Activated CD8-positive, alpha-beta T cell treated with anti-CD3 and anti-CD28 coated beads for 36 hours (primary cell): ENCODE measurements at regions not wholly inside any gene's neighbourhood (a gene's known extent, or its start where the extent isn't known, plus 50 kb on each side); places are given as distances from the start of the nearest gene placed in this dataset.

Source experiments
- ATAC-seq: fragments of 200-7000 bp; cut with Tn5 transposase; one replicate; pipeline ENCODE4 v1.10.0; 2021; ENCODE audit warnings: mild to moderate bottlenecking, moderate library complexity
- CTCF ChIA-PET: fragments of 350-600 bp; sonication (Branson Sonifier 250); formaldehyde crosslinking; loops from one replicate; lab custom pipeline; 2021; ENCODE audit warnings: antibody characterized with exemption; lab: Charles Lee
- POLR2A ChIA-PET: fragments of 350-600 bp; sonication (Branson Sonifier 250); formaldehyde crosslinking; loops from one replicate; lab custom pipeline; 2021; ENCODE audit warnings: antibody characterized with exemption; lab: Charles Lee
- DNase-seq: peaks from one replicate; pipeline ENCODE4 v3.0.0-alpha.2; 2020
- H3K27ac Mint-ChIP-seq: one replicate; pipeline ENCODE4 v1.8.0; 2021; ENCODE audit warnings: mild to moderate bottlenecking, mixed read lengths
- H3K27me3 Mint-ChIP-seq: one replicate; pipeline ENCODE4 v1.8.0; 2021; ENCODE audit warnings: mixed read lengths
- H3K36me3 Mint-ChIP-seq: one replicate; pipeline ENCODE4 v1.8.0; 2021; ENCODE audit warnings: low read depth, mixed read lengths
- H3K4me1 Mint-ChIP-seq: one replicate; pipeline ENCODE4 v1.8.0; 2021; ENCODE audit warnings: low read depth, mixed read lengths
- H3K4me3 Mint-ChIP-seq: one replicate; pipeline ENCODE4 v1.8.0; 2021; ENCODE audit warnings: mild to moderate bottlenecking, moderate library complexity, mixed read lengths
- H3K9me3 Mint-ChIP-seq: one replicate; pipeline ENCODE4 v1.8.0; 2021; ENCODE audit warnings: mixed read lengths
- CTCF ChIP-seq: fragments of 200-600 bp; IDR thresholded peaks from one replicate; pipeline ENCODE4 v1.8.0; 2022; ENCODE audit warnings: antibody characterized with exemption, mild to moderate bottlenecking
- intact Hi-C: fragments of 100-400 bp; cut with micrococcal nuclease; formaldehyde crosslinking; loops from one replicate; pipeline ENCODE4 v1.10.0; 2022

DNA sequence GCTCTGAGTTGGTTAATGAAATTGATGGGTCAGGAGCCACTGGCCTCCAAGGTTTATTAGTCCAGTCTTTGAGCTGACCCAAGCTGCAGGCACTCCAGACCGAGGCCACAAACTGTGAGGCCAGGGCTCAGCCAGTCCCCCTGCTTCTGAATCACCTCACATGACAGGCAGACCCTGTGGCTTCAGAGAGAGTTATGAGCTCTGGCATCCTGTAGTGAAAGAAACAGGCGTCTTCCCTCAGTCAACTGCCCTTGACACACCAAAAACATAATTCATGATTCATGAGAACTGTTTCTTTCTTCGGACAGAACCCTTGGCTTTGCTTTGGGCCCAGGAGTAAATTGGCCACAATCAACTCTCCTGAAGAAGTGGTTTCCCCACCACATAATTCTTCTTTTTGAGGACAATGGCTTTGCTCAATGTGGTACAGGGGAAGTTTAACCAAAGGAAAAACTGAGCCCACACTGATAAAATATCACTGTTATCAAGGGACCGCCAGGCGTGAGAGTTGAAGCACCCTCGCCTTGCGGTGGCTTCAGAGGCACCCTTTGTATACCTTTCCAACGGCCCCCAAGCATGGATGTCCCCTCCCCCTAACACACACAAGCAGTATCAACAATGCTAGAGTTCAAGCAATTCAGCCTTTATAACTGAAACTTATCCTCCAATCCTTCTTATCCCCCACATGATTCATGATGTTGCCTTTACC lies 226.9 kb downstream of the CYRIA start:
- Mint-ChIP-seq H3K9me3 (no peaks in the 10 kb centered on the region), H3K27me3 (peaks cover 15% of the 10 kb centered on the region), H3K4me1 (no peaks in the 10 kb centered on the region), H3K27ac (no peak overlapping the region), H3K36me3 (no peaks in the 10 kb centered on the region), H3K4me3 (no peak overlapping the region)
- ChIA-PET POLR2A (no interaction called here), CTCF (no interaction called here)
- intact Hi-C loops = no loop called here
- TF ChIP-seq CTCF = no peak
- no peak for DNase-seq
- ATAC-seq = no peak

DNA sequence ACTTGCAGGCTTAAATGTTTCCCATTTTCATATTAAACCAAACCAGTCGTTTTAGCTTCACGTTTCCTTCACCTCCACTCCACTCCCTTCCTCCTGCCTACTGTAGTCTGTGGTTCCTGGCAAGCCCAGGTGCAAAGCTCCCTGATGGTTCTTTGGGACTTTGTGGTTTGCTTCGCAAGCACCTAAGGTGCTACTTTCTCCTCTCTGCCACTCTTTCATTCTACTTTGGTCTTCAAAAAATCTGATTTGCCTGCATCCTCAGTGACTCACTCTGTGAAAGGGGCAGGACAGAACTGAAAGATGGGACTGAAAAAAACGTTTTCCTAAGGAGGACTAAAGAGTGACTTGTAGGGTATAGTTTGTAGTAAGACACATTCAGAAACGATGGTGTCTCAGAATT lies 228.4 kb downstream of the CYRIA start:
- Mint-ChIP-seq H3K9me3 (no peaks in the 10 kb centered on the region), H3K27ac (no peak overlapping the region), H3K4me1 (no peaks in the 10 kb centered on the region), H3K36me3 (no peaks in the 10 kb centered on the region), H3K27me3 (peaks cover 15% of the 10 kb centered on the region), H3K4me3 (no peak overlapping the region)
- no peak for ATAC-seq
- ChIA-PET POLR2A (interaction anchor here (0.7 kb wide), 1 partner anchor 403 kb away, joined by 3 read pairs; no protein-coding TSS in a partner anchor), CTCF (no interaction called here)
- TF ChIP-seq CTCF = no peak
- DNase-seq = no peak
- intact Hi-C loops = no loop called here

DNA sequence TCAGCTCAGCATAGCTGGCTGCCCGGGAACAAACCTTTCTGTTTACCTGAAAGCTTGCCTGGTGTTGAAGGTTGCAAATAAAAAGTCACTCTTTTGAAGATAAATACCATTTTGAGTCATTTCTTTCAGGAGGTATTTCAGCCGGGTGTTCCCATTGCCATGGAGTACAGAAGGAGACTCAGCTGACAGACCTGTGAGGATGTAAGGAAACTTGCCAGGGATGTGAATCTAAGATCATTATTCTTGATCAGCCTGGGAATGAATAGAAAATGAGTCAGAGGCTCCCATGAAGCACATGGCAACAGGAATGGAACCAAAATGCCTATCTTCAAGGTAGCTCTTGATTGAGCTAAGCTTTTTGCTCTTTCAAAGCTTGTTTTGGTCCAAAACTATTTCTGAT lies 231.2 kb downstream of the CYRIA start:
- Mint-ChIP-seq H3K27ac (no peak overlapping the region), H3K9me3 (no peaks in the 10 kb centered on the region), H3K36me3 (no peaks in the 10 kb centered on the region), H3K27me3 (peaks cover 9% of the 10 kb centered on the region), H3K4me3 (no peak overlapping the region), H3K4me1 (no peaks in the 10 kb centered on the region)
- POLR2A ChIA-PET = no interaction called here
- no peak for DNase-seq
- no peak for TF ChIP-seq CTCF
- ATAC-seq = no peak
- CTCF ChIA-PET = no interaction called here
- intact Hi-C loops = no loop called here

- Mint-ChIP-seq H3K4me1 (no peaks in the 10 kb centered on the region), H3K27ac (no peak overlapping the region), H3K9me3 (no peaks in the 10 kb centered on the region), H3K4me3 (no peak overlapping the region), H3K36me3 (no peaks in the 10 kb centered on the region), H3K27me3 (peaks cover 1% of the 10 kb centered on the region)
- no peak for TF ChIP-seq CTCF
- ChIA-PET POLR2A (no interaction called here), CTCF (no interaction called here)
- ATAC-seq (no peak), DNase-seq (no peak)
- intact Hi-C loops = loop anchor here (1.0 kb wide), 1 partner anchor 32 kb away; no protein-coding TSS in a partner anchor
Measured at GRCh38 chr2:16430846-16431245, 234.8 kb downstream of the CYRIA start.

DNA sequence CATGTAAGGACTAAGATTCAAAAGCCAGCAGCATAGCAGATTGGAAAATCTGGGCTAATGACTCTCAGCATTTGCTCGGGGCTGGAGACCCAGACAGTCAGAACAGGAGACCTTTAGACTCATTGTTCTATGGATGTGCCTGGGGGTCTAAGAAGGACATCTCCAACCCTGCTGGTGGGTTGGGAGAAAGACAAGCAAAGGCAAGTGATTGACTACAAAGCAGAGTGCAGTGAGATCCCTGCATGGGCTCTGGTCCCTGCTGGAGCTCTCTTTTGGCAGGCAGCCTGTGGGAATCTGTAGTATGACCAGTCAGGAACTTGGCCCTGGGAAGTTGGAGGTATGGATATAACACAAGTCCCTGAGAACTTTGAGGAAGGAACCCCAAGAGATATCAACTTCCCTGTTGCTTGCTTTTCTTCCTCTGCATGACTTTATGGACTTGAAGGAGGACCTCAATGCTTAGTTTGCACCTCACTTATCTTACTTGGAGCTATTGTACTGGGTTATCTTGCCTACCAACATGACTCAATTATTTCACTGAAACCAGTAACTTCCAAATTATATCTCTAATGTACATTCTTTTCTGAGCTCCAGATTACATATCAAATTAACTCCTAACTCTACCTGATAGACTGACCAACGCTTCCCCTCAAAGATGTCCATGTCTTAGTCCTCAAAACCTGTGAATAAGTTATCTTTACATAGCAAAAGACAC lies 236.0 kb downstream of the CYRIA start:
- TF ChIP-seq CTCF = no peak
- ChIA-PET POLR2A (no interaction called here), CTCF (no interaction called here)
- H3K4me3 Mint-ChIP-seq = no peak overlapping the region
- H3K4me1 Mint-ChIP-seq = no peaks in the 10 kb centered on the region
- no peaks in the 10 kb centered on the region for H3K36me3 Mint-ChIP-seq
- no peaks in the 10 kb centered on the region for H3K9me3 Mint-ChIP-seq
- H3K27ac Mint-ChIP-seq = no peak overlapping the region
- H3K27me3 Mint-ChIP-seq = no peaks in the 10 kb centered on the region
- DNase-seq (no peak), ATAC-seq (no peak)
- intact Hi-C loops = no loop called here
